ENCODE measurements at regions not wholly inside any gene's neighbourhood (a gene's known extent, or its start where the extent isn't known, plus 50 kb on each side); places are given as distances from the start of the nearest gene placed in this dataset.

GRCh38 chr17:33457477-33457876 is 164.4 kb upstream of the ASIC2 start:
- H2AFZ ChIP-seq (ENCODE audit: low read length) = no peak overlapping the region
- TF ChIP-seq EZH2 (IDR thresholded peaks at IDR 0.05; ENCODE audit: low read length, missing control alignments) = no peak
- TF ChIP-seq, protein P1, sequence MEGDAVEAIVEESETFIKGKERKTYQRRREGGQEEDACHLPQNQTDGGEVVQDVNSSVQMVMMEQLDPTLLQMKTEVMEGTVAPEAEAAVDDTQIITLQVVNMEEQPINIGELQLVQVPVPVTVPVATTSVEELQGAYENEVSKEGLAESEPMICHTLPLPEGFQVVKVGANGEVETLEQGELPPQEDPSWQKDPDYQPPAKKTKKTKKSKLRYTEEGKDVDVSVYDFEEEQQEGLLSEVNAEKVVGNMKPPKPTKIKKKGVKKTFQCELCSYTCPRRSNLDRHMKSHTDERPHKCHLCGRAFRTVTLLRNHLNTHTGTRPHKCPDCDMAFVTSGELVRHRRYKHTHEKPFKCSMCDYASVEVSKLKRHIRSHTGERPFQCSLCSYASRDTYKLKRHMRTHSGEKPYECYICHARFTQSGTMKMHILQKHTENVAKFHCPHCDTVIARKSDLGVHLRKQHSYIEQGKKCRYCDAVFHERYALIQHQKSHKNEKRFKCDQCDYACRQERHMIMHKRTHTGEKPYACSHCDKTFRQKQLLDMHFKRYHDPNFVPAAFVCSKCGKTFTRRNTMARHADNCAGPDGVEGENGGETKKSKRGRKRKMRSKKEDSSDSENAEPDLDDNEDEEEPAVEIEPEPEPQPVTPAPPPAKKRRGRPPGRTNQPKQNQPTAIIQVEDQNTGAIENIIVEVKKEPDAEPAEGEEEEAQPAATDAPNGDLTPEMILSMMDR (conservative IDR thresholded peaks at IDR 0.05 in 1 of 2, IDR thresholded peaks at IDR 0.05 in 1 of 2; ENCODE audit: low read depth in 1 of 2, low read length in 2 of 2) = no peak
- DNase-seq (ENCODE audit: low read depth in 2 of 2) = no peak
- no peaks in the 10 kb centered on the region for H3K4me1 ChIP-seq (ENCODE audit: control insufficient read depth, extremely low read depth, insufficient read depth, low read length)
- H3K27me3 ChIP-seq (ENCODE audit: control insufficient read depth, insufficient read depth, low read length) = no peaks in the 10 kb centered on the region
- no peaks in the 10 kb centered on the region for H4K20me1 ChIP-seq (ENCODE audit: control insufficient read depth, extremely low read depth, insufficient read depth, low read length)
- H3K9me3 ChIP-seq (ENCODE audit: control insufficient read depth, insufficient read depth, low read depth, low read length) = no peaks in the 10 kb centered on the region
- no peak overlapping the region for H3K4me2 ChIP-seq (ENCODE audit: extremely low read depth, insufficient read depth, low read length)
- no peak overlapping the region for H3K4me3 ChIP-seq (replicated peaks in 1 of 4; ENCODE audit: control extremely low read depth in 1 of 4, insufficient read depth in 1 of 4, low read depth in 3 of 4, low read length in 4 of 4)
- H3K36me3 ChIP-seq (ENCODE audit: control insufficient read depth, insufficient read depth, low read length) = no peaks in the 10 kb centered on the region
- H3K27ac ChIP-seq (ENCODE audit: insufficient read depth, low read length) = no peak overlapping the region
- no peaks in the 10 kb centered on the region for H3K79me2 ChIP-seq (ENCODE audit: control insufficient read depth, insufficient read depth, low read length)
- no peak overlapping the region for H3K9ac ChIP-seq (ENCODE audit: insufficient read depth, low read length)

- Histone ChIP-seq H3K4me1 (ENCODE audit: control insufficient read depth, extremely low read depth, insufficient read depth, low read length) (no peaks in the 10 kb centered on the region), H2AFZ (ENCODE audit: low read length) (no peak overlapping the region), H3K9ac (ENCODE audit: insufficient read depth, low read length) (no peak overlapping the region), H3K79me2 (ENCODE audit: control insufficient read depth, insufficient read depth, low read length) (no peaks in the 10 kb centered on the region), H3K36me3 (ENCODE audit: control insufficient read depth, insufficient read depth, low read length) (no peaks in the 10 kb centered on the region), H3K27me3 (ENCODE audit: control insufficient read depth, insufficient read depth, low read length) (no peaks in the 10 kb centered on the region), H3K27ac (ENCODE audit: insufficient read depth, low read length) (no peak overlapping the region), H3K4me3 (replicated peaks in 1 of 4; ENCODE audit: control extremely low read depth in 1 of 4, insufficient read depth in 1 of 4, low read depth in 3 of 4, low read length in 4 of 4) (no peak overlapping the region), H4K20me1 (ENCODE audit: control insufficient read depth, extremely low read depth, insufficient read depth, low read length) (no peaks in the 10 kb centered on the region), H3K4me2 (ENCODE audit: extremely low read depth, insufficient read depth, low read length) (no peak overlapping the region), H3K9me3 (ENCODE audit: control insufficient read depth, insufficient read depth, low read depth, low read length) (no peaks in the 10 kb centered on the region)
- DNase-seq (ENCODE audit: low read depth in 2 of 2) = no peak
- TF ChIP-seq EZH2 (IDR thresholded peaks at IDR 0.05; ENCODE audit: low read length, missing control alignments) = no peak
- TF ChIP-seq, protein P1 (conservative IDR thresholded peaks at IDR 0.05 in 1 of 2, IDR thresholded peaks at IDR 0.05 in 1 of 2; ENCODE audit: low read depth in 1 of 2, low read length in 2 of 2) = no peak
Measured at GRCh38 chr17:33459078-33459940, 166.2 kb upstream of the ASIC2 start.

GRCh38 chr17:33460781-33461450 is 167.8 kb upstream of the ASIC2 start:
- no peak overlapping the region for H2AFZ ChIP-seq (ENCODE audit: low read length)
- H3K27ac ChIP-seq (ENCODE audit: insufficient read depth, low read length) = no peak overlapping the region
- H3K4me1 ChIP-seq (ENCODE audit: control insufficient read depth, extremely low read depth, insufficient read depth, low read length) = no peaks in the 10 kb centered on the region
- H3K9me3 ChIP-seq (ENCODE audit: control insufficient read depth, insufficient read depth, low read depth, low read length) = no peaks in the 10 kb centered on the region
- H4K20me1 ChIP-seq (ENCODE audit: control insufficient read depth, extremely low read depth, insufficient read depth, low read length) = no peaks in the 10 kb centered on the region
- H3K4me2 ChIP-seq (ENCODE audit: extremely low read depth, insufficient read depth, low read length) = no peak overlapping the region
- DNase-seq (ENCODE audit: low read depth in 2 of 2) = no peak
- H3K36me3 ChIP-seq (ENCODE audit: control insufficient read depth, insufficient read depth, low read length) = no peaks in the 10 kb centered on the region
- no peak overlapping the region for H3K9ac ChIP-seq (ENCODE audit: insufficient read depth, low read length)
- H3K79me2 ChIP-seq (ENCODE audit: control insufficient read depth, insufficient read depth, low read length) = no peaks in the 10 kb centered on the region
- TF ChIP-seq, protein P1 (conservative IDR thresholded peaks at IDR 0.05 in 1 of 2, IDR thresholded peaks at IDR 0.05 in 1 of 2; ENCODE audit: low read depth in 1 of 2, low read length in 2 of 2) = no peak
- TF ChIP-seq EZH2 (IDR thresholded peaks at IDR 0.05; ENCODE audit: low read length, missing control alignments) = no peak
- H3K27me3 ChIP-seq (ENCODE audit: control insufficient read depth, insufficient read depth, low read length) = no peaks in the 10 kb centered on the region
- H3K4me3 ChIP-seq (replicated peaks in 1 of 4; ENCODE audit: control extremely low read depth in 1 of 4, insufficient read depth in 1 of 4, low read depth in 3 of 4, low read length in 4 of 4) = no peak overlapping the region

All from fibroblast of lung (primary cell).